Mucosa of stomach (tissue), 1 donor: ENCODE measurements at regions not wholly inside any gene's neighbourhood (a gene's known extent, or its start where the extent isn't known, plus 50 kb on each side); places are given as distances from the start of the nearest gene placed in this dataset.
A peak's percentile ranks its signal among the peaks of the same experiment; 100 is the strongest.
"Not testable (repeated sequence)": the region's sequence is repeated elsewhere in the genome, so short reads cannot be mapped to it uniquely, and the experiment has no call there.

Source experiments
- H3K27me3 ChIP-seq: one replicate; pipeline ENCODE4 v1.7.0; 2013; ENCODE audit warnings: mild to moderate bottlenecking, low read length; ENCODE audit not compliant: control insufficient read depth, insufficient read depth
- H3K36me3 ChIP-seq: one replicate; pipeline ENCODE4 v1.7.0; 2013; ENCODE audit warnings: low read length; ENCODE audit not compliant: control insufficient read depth, insufficient read depth
- H3K4me1 ChIP-seq: one replicate; pipeline ENCODE4 v1.7.0; 2013; ENCODE audit warnings: mild to moderate bottlenecking, low read length; ENCODE audit not compliant: control insufficient read depth, insufficient read depth
- H3K4me3 ChIP-seq: one replicate; pipeline ENCODE4 v1.7.0; 2013; ENCODE audit warnings: low read length
- H3K9ac ChIP-seq: one replicate; pipeline ENCODE4 v1.7.0; 2013; ENCODE audit warnings: mild to moderate bottlenecking, low read length, moderate library complexity
- H3K9me3 ChIP-seq: one replicate; pipeline ENCODE4 v1.7.0; 2013; ENCODE audit warnings: mild to moderate bottlenecking, low read length, moderate library complexity; ENCODE audit not compliant: control insufficient read depth
- donor health status: Pancreatic carcinoma.

DNA sequence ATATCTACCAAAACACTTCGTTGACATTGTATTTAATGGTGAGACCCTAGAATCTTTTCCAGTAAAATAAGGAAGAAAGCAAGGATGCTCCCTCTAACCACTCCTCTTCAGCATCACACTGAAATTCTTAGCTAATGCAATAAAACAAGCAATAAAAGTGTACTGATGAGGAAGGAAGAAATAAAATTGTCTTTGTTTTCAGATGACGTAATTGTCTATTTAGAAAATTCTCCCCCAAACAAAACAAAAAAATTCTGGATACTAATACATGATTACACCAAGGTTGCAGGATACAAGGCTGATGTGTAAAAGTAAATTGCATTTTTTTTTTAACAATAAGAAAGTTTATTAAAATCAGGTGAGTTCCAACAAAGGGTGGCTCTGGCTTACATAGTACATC lies 205.0 kb upstream of the SSTR4 start:
- H3K4me1 ChIP-seq, result peaks cover 15% of the 10 kb centered on the region
- H3K9me3 ChIP-seq, result no peaks in the 10 kb centered on the region
- H3K36me3 ChIP-seq, result no peaks in the 10 kb centered on the region
- H3K4me3 ChIP-seq, result no peak overlapping the region
- no peak overlapping the region for H3K9ac ChIP-seq
- H3K27me3 ChIP-seq, result no peaks in the 10 kb centered on the region

- H3K4me3 ChIP-seq, H3K36me3 ChIP-seq, H3K9ac ChIP-seq, H3K27me3 ChIP-seq, H3K9me3 ChIP-seq: not testable (repeated sequence)
- peaks cover 16% of the 10 kb centered on the region for H3K4me1 ChIP-seq
These were observed 204.4 kb upstream of the SSTR4 start for GRCh38 chr20:22830715-22831114.

GRCh38 chr20:22833851-22834250 lies 201.3 kb upstream of the SSTR4 start:
- H3K36me3 ChIP-seq, result no peaks in the 10 kb centered on the region
- H3K27me3 ChIP-seq, result no peaks in the 10 kb centered on the region
- H3K4me3 ChIP-seq, result no peak overlapping the region
- H3K9ac ChIP-seq, result no peak overlapping the region
- peaks cover 16% of the 10 kb centered on the region for H3K4me1 ChIP-seq
- H3K9me3 ChIP-seq, result no peaks in the 10 kb centered on the region

DNA sequence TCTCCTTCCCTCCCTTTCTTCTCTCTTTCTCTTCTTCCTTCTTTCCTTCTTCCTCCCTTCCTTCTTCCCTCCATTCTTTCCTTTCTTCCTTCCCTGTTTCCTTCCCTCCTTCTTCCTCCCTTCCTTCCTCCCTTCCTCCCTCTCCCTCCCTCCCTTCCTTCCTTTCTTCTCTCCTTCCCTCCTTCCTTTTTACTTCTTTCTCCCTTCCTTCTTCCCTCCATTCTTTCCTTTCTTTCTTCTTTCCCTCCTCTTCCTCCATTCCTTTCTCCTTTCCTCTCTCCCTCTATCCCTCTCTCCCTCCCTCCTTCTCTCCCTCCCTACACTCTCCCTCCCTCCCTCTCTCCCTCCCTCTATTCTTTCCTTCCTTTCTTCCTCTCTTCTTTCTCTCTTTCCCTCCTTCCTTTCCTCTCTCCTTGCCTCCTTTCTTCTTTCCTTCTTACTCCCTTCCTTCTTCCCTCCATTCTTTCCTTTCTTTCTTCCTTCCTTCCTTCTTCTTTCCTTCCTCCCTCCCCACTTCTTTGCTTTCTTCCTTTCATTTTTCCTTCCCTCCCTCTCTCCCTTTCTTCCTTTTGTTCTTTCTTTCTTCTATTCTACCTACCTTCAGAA lies 200.4 kb upstream of the SSTR4 start:
- Histone ChIP-seq H3K27me3 (no peaks in the 10 kb centered on the region), H3K9ac (no peak overlapping the region), H3K9me3 (no peaks in the 10 kb centered on the region)

DNA sequence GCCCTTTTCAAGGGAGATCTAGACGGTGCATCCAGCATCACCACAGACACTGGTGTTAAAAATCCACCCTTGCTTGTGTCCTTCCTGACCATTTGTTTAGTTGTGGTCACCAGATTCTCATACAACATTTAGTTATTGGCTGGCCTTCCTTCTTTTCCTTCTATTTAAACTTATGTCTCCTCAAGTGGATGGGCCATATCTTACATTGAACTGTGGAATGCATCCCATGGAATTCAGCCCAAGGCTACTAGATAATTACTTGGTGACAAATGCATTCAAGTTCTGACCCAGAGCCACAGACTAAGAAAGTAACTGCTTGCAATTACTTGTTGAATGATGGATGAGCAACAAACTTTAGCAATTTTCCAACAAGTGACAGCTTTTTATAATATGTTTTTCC lies 198.9 kb upstream of the SSTR4 start:
- Histone ChIP-seq H3K9me3 (no peaks in the 10 kb centered on the region), H3K27me3 (no peaks in the 10 kb centered on the region), H3K4me1 (peaks cover 16% of the 10 kb centered on the region), H3K4me3 (no peak overlapping the region), H3K36me3 (no peaks in the 10 kb centered on the region), H3K9ac (no peak overlapping the region)

More for the DNA sequence above, 200.4 kb upstream of the SSTR4 start:
- Histone ChIP-seq H3K36me3 (no peaks in the 10 kb centered on the region), H3K4me1 (peaks cover 16% of the 10 kb centered on the region), H3K4me3 (no peak overlapping the region)

DNA sequence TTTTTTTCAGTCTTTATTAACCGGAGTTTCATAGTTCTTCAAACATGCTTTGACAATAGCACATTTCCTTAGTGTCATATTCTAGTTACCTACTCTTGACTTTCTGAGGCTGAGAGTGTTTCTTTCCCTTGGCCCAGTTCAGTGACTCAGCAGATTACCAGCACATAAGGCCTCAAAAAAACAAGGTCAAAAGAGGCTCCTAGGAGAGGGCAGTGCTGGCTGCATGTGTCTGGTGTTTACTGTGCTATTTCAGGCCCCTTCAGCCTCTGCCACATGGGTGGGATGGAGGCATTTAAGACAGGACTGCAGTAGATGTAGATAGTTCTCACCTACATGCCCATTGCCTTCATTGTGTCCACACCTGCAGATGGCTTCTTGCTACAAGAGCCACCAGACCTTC lies 198.2 kb upstream of the SSTR4 start:
- H3K4me3 ChIP-seq, result no peak overlapping the region
- H3K36me3 ChIP-seq, result no peaks in the 10 kb centered on the region
- no peaks in the 10 kb centered on the region for H3K27me3 ChIP-seq
- H3K9me3 ChIP-seq, result no peaks in the 10 kb centered on the region
- H3K4me1 ChIP-seq, result peaks cover 16% of the 10 kb centered on the region
- no peak overlapping the region for H3K9ac ChIP-seq

DNA sequence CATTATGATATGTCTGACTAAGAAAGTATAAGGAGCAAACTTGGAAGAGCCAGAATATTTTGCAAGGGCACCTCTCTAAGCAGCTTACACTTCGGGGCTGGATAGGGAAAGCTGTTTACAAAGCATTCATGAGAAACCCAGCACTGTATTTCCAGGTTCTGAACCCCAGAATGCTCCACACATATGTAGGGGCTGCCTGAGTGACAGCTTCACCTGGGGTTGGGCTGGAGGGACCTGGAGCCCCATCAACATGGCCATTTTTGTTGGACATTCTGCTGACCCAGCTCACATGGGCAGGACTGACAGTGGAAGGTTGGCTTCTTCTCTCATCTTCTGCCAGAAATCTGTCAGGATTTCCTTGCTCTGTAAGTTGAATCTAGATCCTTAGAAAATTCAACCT lies 197.1 kb upstream of the SSTR4 start:
- Histone ChIP-seq H3K4me1 (peaks cover 16% of the 10 kb centered on the region), H3K4me3 (no peak overlapping the region), H3K27me3 (no peaks in the 10 kb centered on the region), H3K36me3 (no peaks in the 10 kb centered on the region), H3K9me3 (no peaks in the 10 kb centered on the region), H3K9ac (no peak overlapping the region)

DNA sequence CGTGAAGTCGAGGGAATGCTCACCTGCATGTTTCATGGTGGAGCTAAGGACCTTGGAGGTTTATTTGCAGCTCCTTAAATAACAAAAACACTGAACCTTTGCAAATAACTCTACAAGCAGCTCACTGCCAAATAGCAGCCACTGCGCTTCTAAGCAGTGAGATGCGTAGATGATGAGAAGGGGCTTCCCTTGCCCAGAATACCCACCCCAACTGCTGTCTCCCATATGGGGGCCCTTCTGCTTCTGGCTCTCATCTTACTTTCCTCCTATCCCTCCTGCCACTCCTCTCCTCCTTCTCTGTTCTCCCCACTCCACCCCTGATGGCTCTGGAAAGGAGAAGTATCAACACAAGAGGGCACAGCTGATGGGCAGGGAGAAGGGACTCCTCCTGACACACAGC lies 193.3 kb upstream of the SSTR4 start:
- no peak overlapping the region for H3K4me3 ChIP-seq
- no peak overlapping the region for H3K9ac ChIP-seq
- no peaks in the 10 kb centered on the region for H3K9me3 ChIP-seq
- peaks cover 5% of the 10 kb centered on the region for H3K4me1 ChIP-seq
- H3K27me3 ChIP-seq, result no peaks in the 10 kb centered on the region
- H3K36me3 ChIP-seq, result no peaks in the 10 kb centered on the region

GRCh38 chr20:22842793-22843192 lies 192.3 kb upstream of the SSTR4 start:
- Histone ChIP-seq H3K27me3 (no peaks in the 10 kb centered on the region), H3K9me3 (no peaks in the 10 kb centered on the region), H3K9ac (no peak overlapping the region), H3K4me1 (peaks cover 13% of the 10 kb centered on the region), H3K4me3 (no peak overlapping the region), H3K36me3 (no peaks in the 10 kb centered on the region)

DNA sequence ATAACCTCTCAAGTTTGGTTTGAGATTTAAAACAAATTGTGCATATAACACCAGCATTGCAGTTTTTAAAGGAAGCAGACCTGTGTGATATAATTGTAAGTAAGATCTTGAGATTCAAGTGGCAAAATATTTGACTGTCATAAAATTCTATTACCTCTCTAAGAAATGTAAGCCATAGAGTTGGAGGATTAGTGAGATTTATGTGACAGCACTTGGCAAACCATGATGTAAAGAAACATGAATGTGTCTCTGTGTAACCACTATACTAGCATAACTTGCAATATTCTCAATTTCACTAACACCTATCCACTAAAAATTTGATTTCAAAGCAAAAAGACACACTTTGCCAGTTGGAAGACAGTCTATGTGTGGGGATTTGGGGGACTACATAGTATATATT lies 190.2 kb upstream of the SSTR4 start:
- Histone ChIP-seq H3K4me3 (no peak overlapping the region), H3K27me3 (no peaks in the 10 kb centered on the region), H3K9me3 (no peaks in the 10 kb centered on the region), H3K9ac (no peak overlapping the region), H3K36me3 (no peaks in the 10 kb centered on the region), H3K4me1 (peaks cover 13% of the 10 kb centered on the region)

DNA sequence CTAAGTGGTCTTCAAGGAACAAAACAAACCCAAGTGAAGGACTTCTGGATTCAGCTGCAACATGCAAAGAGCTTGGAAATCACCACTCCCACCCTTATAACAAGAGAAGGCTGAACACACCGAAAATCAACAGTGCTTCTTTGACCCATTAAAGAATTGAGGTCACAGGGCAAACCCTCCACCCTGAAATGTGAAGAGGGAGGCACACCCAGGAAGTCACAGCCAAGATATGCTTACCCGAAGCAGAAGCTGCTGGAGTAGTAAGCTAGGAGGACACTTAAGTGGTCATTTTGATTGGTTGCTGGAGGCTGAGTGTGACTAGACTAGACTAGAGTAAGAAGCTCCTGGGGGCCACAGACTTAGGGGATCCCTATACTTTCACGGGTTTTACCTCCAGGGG lies 188.2 kb upstream of the SSTR4 start:
- Histone ChIP-seq H3K27me3 (no peaks in the 10 kb centered on the region), H3K9me3 (no peaks in the 10 kb centered on the region)

DNA sequence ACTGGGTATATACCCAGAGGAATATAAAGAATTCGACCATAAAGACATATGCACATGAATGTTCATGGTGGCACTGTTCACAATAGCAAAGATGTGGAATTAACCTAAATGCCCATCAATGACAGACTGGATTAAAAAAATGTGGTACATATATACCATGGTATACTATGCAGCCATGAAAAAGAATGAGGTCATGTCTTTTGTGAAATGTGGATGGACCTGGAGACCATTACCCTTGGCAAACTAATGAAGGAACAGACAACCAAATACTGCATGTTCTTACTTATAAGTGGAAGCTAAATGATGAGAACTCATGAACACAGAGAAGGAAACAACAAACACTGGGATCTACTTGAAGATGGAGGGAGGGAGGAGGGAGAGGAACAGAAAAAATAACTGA lies 186.7 kb upstream of the SSTR4 start:
- H3K9ac ChIP-seq, result no peak overlapping the region
- H3K4me1 ChIP-seq, result peaks cover 19% of the 10 kb centered on the region
- no peak overlapping the region for H3K4me3 ChIP-seq
- H3K9me3 ChIP-seq, result no peaks in the 10 kb centered on the region
- no peaks in the 10 kb centered on the region for H3K36me3 ChIP-seq
- no peaks in the 10 kb centered on the region for H3K27me3 ChIP-seq

More for the DNA sequence above, 188.2 kb upstream of the SSTR4 start:
- Histone ChIP-seq H3K4me1 (peaks cover 15% of the 10 kb centered on the region), H3K36me3 (no peaks in the 10 kb centered on the region), H3K9ac (no peak overlapping the region), H3K4me3 (peak overlapping the region; percentile 25)
